Activated naive CD4-positive, alpha-beta T cell treated with anti-CD3 and anti-CD28 coated beads, Interleukin-2, amount 10 ng/mL, durations not matched to agents 7 days and 5 days (primary cell): ENCODE measurements at regions not wholly inside any gene's neighbourhood (a gene's known extent, or its start where the extent isn't known, plus 50 kb on each side); places are given as distances from the start of the nearest gene placed in this dataset.
"Not testable (repeated sequence)": the region's sequence is repeated elsewhere in the genome, so short reads cannot be mapped to it uniquely, and the experiment has no call there.

Experiments
- CTCF ChIA-PET: fragments of 350-600 bp; sonication (Branson Sonifier 250); formaldehyde crosslinking; loops from one replicate; lab custom pipeline; 2021; ENCODE audit warnings: antibody characterized with exemption; lab: Charles Lee
- DNase-seq: peaks from one replicate; pipeline ENCODE4 v3.0.0-alpha.2; 2020
- H3K27ac Mint-ChIP-seq: one replicate; pipeline ENCODE4 v1.8.0; 2021; ENCODE audit warnings: mild to moderate bottlenecking, moderate library complexity, mixed read lengths
- H3K27me3 Mint-ChIP-seq: one replicate; pipeline ENCODE4 v1.8.0; 2021; ENCODE audit warnings: mild to moderate bottlenecking, mixed read lengths
- H3K36me3 Mint-ChIP-seq: one replicate; pipeline ENCODE4 v1.8.0; 2021; ENCODE audit warnings: mixed read lengths
- H3K4me1 Mint-ChIP-seq: one replicate; pipeline ENCODE4 v1.8.0; 2021; ENCODE audit warnings: mixed read lengths
- H3K4me3 Mint-ChIP-seq: one replicate; pipeline ENCODE4 v1.8.0; 2021; ENCODE audit warnings: mild to moderate bottlenecking, moderate library complexity, mixed read lengths
- H3K9me3 Mint-ChIP-seq: one replicate; pipeline ENCODE4 v1.8.0; 2021; ENCODE audit warnings: mixed read lengths

DNA sequence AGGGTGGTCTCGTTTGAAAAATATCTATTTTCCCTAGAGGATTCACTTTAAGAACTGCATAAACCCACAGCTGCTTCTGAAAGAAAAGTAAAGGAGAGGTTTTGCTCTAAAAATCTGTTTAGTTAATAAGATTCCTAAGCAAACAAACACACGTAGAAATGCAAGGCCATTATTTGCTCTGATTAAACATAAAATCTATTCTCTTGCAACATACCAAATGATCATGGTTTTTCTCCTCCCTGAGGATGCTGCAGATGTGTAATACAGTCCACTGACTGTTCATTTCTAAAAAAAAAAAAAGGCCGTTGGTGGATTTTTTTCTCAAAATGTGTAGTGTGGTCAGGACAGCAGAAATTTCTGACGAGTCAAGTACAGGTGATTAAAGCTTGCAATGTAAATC lies 98.6 kb downstream of the BUB3 start:
- no peak overlapping the region for H3K27ac Mint-ChIP-seq

DNA sequence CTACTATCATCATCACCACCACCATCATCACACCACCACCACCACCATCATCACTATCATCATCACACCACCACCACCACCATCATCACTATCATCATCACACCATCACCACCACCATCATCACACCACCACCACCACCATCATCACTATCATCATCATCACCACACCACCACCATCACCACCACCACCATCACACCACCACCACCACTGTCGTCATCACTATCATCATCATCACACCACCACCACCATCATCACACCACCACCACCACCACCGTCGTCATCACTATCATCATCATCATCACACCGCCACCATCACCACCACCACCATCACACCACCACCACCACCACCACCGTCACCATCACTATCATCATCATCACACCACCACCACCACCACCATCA lies 100.1 kb downstream of the BUB3 start:
- H3K36me3 Mint-ChIP-seq, CTCF ChIA-PET, H3K9me3 Mint-ChIP-seq: not testable (repeated sequence)

More for the DNA sequence above, 98.6 kb downstream of the BUB3 start:
- CTCF ChIA-PET, result interaction anchor here (1.2 kb wide), 1 partner anchor 16 kb away, joined by 6 read pairs; no protein-coding TSS in a partner anchor
- H3K36me3 Mint-ChIP-seq, result no peaks in the 10 kb centered on the region
- peaks cover 6% of the 10 kb centered on the region for H3K27me3 Mint-ChIP-seq
- H3K4me1 Mint-ChIP-seq, result peaks cover 4% of the 10 kb centered on the region
- no peak for DNase-seq
- no peaks in the 10 kb centered on the region for H3K9me3 Mint-ChIP-seq
- no peak overlapping the region for H3K4me3 Mint-ChIP-seq

DNA sequence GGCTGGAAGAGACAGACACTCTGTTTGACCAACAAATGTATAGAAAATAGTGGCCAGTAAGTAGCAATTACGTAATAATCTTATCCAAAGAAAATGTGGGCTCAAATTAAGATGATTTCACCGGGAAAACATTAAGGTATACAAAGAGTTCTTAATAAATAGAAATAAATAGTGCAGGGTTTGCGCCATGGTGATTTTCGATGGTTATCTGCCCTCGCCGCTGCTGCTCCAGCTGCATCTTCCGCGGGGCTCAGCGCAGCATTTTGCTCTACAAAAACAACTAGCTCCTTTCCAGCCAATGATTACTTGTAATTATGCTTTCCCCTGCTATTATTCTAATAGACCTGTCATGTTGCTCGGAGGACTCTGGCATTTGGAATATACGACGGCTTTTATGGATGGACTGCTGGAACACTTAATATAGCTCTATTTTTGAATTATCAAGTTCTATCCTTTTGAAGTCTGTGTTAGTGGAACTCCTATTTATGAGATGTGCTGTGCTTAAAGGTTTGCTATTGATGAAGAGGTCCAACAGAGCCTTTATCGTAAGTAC lies 103.8 kb downstream of the BUB3 start:
- Mint-ChIP-seq H3K9me3 (no peaks in the 10 kb centered on the region), H3K36me3 (no peaks in the 10 kb centered on the region), H3K4me1 (no peaks in the 10 kb centered on the region), H3K27ac (no peak overlapping the region), H3K27me3 (peaks cover 8% of the 10 kb centered on the region), H3K4me3 (no peak overlapping the region)
- DNase-seq, result no peak
- CTCF ChIA-PET, result no interaction called here

More for the DNA sequence above, 100.1 kb downstream of the BUB3 start:
- H3K4me3 Mint-ChIP-seq, H3K27me3 Mint-ChIP-seq, H3K4me1 Mint-ChIP-seq, H3K27ac Mint-ChIP-seq, DNase-seq: not testable (repeated sequence)

DNA sequence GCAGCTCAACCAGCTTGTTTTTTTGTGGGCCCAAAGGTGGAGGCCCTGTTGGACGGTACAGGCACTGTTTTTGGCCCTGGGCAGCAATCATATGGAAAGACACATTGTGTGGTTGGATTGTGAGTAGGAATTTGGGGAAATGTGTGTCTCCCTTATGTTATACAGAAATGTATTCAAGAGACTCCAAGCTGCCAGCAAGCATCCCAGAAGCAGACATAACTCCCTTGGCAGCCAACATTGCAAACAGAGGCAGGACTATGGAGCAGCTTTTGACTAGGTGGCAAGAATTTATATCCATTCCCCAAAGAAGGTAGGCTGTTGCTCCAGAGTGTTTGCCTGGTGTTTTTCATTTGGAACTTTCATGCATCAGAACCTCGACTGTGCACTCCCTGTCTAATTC lies 104.9 kb downstream of the BUB3 start:
- peaks cover 8% of the 10 kb centered on the region for H3K27me3 Mint-ChIP-seq
- H3K4me3 Mint-ChIP-seq, result no peak overlapping the region
- CTCF ChIA-PET, result no interaction called here
- H3K4me1 Mint-ChIP-seq, result no peaks in the 10 kb centered on the region
- H3K27ac Mint-ChIP-seq, result no peak overlapping the region
- H3K9me3 Mint-ChIP-seq, result no peaks in the 10 kb centered on the region
- H3K36me3 Mint-ChIP-seq, result no peaks in the 10 kb centered on the region
- no peak for DNase-seq

DNA sequence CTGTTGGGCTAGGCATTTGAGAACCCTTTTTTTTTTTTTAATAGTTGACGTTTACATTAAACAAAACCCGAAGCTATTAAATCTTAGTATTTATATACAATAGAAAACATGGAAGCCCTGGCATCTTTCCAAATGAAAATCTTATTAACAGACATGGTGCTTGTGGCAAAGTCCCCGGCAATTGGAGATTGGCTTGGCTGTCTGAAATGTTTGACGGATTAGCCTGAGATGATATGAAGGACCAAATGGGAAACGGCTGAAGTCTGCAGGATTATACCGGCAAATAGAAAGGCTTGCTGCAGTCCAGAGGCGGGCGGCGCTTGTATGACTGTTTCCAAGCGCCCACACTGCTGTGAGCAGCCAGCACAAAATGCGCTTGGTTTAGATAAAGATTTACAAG lies 105.6 kb downstream of the BUB3 start:
- CTCF ChIA-PET, result no interaction called here
- H3K27ac Mint-ChIP-seq, result no peak overlapping the region

DNA sequence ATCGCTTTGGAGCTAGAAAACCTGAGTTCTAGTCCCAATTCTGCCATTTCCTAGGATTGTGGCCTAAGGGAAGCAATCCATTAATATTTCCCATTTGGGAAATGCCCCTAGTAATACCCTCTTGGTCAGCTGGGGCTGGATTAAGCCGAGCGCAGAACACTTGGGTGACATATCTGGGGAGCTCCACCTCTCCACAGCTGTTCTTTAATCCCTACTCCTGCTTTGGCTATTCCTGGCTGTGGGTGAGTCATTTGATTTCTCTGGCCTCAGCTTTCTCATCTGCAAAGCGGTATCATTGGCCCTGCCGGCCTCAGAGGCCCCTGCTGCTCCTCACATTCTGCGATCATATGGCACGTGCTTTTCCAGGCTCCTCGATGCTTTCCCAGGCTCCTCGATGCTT lies 108.3 kb downstream of the BUB3 start:
- H3K27me3 Mint-ChIP-seq, result peaks cover 8% of the 10 kb centered on the region
- H3K27ac Mint-ChIP-seq, result no peak overlapping the region
- DNase-seq, result no peak
- H3K4me3 Mint-ChIP-seq, result no peak overlapping the region
- no peaks in the 10 kb centered on the region for H3K4me1 Mint-ChIP-seq
- no peaks in the 10 kb centered on the region for H3K36me3 Mint-ChIP-seq
- no peaks in the 10 kb centered on the region for H3K9me3 Mint-ChIP-seq
- CTCF ChIA-PET, result interaction anchor here (1.1 kb wide), 1 partner anchor 10 kb away, joined by 3 read pairs; no protein-coding TSS in a partner anchor

More for the DNA sequence above, 105.6 kb downstream of the BUB3 start:
- Mint-ChIP-seq H3K9me3 (no peaks in the 10 kb centered on the region), H3K4me3 (no peak overlapping the region), H3K36me3 (no peaks in the 10 kb centered on the region), H3K27me3 (peaks cover 8% of the 10 kb centered on the region), H3K4me1 (no peaks in the 10 kb centered on the region)
- DNase-seq, result no peak

DNA sequence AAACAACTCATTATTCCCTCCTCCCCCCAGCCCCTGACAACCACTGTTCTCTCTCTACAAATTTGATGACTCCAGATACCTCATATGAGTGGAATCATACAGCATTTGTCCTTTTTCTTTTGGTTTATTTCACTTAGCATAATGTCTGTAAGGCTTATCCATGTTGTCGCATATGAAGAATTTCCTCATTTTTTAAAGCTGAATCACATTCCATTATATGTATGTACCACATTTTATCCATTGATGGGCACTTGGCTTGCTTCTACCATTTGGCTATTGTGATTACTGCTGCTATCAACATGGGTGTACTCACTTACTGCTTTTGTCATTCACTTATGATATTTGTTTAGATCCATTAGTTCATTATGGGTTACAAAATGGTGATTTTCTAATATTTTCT lies 112.8 kb downstream of the BUB3 start:
- Mint-ChIP-seq H3K27ac (no peak overlapping the region), H3K4me1 (peaks cover 4% of the 10 kb centered on the region), H3K27me3 (peaks cover under 1% of the 10 kb centered on the region), H3K4me3 (no peak overlapping the region), H3K9me3 (no peaks in the 10 kb centered on the region), H3K36me3 (no peaks in the 10 kb centered on the region)
- DNase-seq, result no peak
- CTCF ChIA-PET, result no interaction called here

DNA sequence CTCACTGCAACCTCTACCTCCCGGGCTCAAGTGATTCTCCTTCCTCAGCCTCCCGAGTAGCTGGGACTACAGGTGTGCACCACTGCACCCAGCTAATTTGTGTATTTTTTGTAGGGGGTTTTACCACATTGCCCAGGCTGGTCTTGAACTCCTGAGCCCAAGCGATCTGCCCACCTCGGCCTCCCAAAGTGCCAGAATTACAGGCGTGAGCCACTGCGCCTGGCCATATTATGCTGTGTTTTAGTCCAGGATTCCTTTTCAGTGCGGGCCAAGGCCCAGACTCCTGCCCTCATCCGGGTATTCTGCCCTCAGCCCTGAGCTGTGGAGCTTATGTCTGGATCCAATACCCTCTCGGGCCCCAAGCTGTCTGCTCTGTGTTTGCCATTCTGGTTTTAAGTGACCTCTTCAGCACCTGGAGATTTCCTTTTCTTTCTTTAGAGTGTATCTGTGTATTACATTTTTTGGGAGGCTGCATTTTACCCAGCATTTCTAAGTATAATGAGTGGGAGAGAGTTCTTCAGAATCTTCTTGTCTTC lies 114.9 kb downstream of the BUB3 start:
- H3K27ac Mint-ChIP-seq, result no peak overlapping the region
- H3K9me3 Mint-ChIP-seq, result no peaks in the 10 kb centered on the region
- CTCF ChIA-PET, result no interaction called here
- H3K4me1 Mint-ChIP-seq, result peaks cover 4% of the 10 kb centered on the region
- peaks cover 13% of the 10 kb centered on the region for H3K27me3 Mint-ChIP-seq
- no peak overlapping the region for H3K4me3 Mint-ChIP-seq
- H3K36me3 Mint-ChIP-seq, result no peaks in the 10 kb centered on the region
- DNase-seq, result no peak

DNA sequence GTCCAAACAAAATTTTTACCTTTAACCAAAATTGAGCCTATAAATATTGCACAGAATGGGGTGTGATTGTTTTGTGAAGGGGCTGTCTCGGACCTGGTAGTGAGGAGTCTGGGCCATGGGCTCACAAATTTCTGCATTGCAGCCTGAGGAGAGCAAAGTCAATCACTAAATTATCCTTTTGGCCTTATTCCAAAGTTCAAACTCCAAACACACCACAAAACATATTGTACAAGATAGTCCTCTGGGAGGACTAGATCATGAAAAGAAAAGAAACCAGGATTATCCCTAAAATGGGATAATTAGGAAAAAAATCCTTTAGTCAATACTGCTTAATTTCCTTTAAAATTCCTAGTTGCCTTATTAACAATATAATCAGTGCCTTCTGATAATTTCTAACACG lies 115.5 kb downstream of the BUB3 start:
- DNase-seq, result no peak
- peaks cover 4% of the 10 kb centered on the region for H3K4me1 Mint-ChIP-seq
- no peaks in the 10 kb centered on the region for H3K36me3 Mint-ChIP-seq
- H3K9me3 Mint-ChIP-seq, result no peaks in the 10 kb centered on the region
- CTCF ChIA-PET, result no interaction called here
- H3K27ac Mint-ChIP-seq, result no peak overlapping the region
- H3K4me3 Mint-ChIP-seq, result no peak overlapping the region
- H3K27me3 Mint-ChIP-seq, result peaks cover 19% of the 10 kb centered on the region

DNA sequence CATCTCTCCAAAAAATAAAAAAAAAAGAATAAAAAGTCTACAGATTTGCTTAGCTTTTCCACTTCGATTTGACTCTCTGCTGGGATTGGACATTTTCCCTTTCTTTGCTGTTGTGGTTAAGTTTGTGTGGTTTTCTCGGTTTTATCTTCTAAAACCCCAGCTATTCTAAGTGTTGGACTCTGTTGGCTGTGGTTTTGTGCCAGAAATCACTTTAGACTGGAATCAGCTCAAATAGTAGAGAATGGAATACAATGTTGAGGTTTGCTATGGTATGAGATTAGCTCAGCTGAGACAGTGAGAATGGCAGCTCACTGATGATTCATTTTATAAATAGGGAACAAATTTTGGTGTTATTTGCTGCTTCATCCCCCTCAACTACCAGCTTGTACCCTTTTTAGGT lies 116.0 kb downstream of the BUB3 start:
- Mint-ChIP-seq H3K9me3 (no peaks in the 10 kb centered on the region), H3K4me3 (no peak overlapping the region), H3K27ac (no peak overlapping the region), H3K27me3 (peaks cover 25% of the 10 kb centered on the region), H3K36me3 (no peaks in the 10 kb centered on the region), H3K4me1 (peaks cover 4% of the 10 kb centered on the region)
- DNase-seq, result no peak
- CTCF ChIA-PET, result interaction anchor here (0.6 kb wide), 1 partner anchor 962 kb away, joined by 3 read pairs; no protein-coding TSS in a partner anchor

DNA sequence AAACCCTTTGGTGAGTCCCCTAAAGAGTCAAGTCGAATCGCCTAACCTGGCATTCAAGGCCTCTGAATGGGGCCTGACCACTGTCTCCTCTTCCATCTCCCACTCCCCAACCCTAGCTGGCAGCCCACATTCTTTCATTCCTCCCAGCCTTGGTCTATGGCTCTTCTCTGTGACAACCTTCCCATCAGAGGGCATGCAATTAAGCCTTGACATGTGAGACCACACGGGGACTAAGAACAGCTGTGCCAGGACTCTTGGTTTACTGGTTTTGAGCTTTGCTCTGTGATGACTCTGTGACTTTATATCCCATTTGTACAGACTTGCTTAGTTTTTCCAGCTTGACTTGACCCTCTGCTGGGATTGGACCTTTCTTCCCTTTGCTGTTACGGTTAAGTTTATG lies 116.6 kb downstream of the BUB3 start:
- Mint-ChIP-seq H3K27ac (no peak overlapping the region), H3K4me1 (peaks cover 4% of the 10 kb centered on the region), H3K27me3 (peaks cover 31% of the 10 kb centered on the region), H3K9me3 (no peaks in the 10 kb centered on the region), H3K4me3 (no peak overlapping the region), H3K36me3 (no peaks in the 10 kb centered on the region)
- no peak for DNase-seq
- CTCF ChIA-PET, result no interaction called here

DNA sequence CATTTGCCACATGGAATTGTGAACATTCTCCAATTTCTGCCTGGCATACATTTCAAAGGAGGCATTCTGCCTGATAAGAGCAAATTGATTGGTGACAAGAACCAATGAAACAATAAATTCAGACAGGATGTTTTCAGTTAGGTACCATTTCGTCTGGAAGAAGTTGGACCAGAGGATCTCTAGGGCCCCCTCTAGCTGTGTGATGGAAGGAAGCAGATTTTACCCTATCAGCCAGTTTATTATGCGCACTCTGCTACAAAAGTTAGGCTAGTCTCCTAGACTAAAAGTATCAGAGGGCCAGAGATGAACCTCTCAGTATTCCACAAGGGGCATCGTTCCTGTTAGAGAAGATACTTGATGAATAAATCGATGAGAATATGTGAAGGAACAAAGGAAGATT lies 118.0 kb downstream of the BUB3 start:
- no peak for DNase-seq
- CTCF ChIA-PET, result interaction anchor here (1.2 to 1.4 kb wide), 2 partner anchors 9 to 127 kb away, joined by 3 read pairs; no protein-coding TSS in a partner anchor

DNA sequence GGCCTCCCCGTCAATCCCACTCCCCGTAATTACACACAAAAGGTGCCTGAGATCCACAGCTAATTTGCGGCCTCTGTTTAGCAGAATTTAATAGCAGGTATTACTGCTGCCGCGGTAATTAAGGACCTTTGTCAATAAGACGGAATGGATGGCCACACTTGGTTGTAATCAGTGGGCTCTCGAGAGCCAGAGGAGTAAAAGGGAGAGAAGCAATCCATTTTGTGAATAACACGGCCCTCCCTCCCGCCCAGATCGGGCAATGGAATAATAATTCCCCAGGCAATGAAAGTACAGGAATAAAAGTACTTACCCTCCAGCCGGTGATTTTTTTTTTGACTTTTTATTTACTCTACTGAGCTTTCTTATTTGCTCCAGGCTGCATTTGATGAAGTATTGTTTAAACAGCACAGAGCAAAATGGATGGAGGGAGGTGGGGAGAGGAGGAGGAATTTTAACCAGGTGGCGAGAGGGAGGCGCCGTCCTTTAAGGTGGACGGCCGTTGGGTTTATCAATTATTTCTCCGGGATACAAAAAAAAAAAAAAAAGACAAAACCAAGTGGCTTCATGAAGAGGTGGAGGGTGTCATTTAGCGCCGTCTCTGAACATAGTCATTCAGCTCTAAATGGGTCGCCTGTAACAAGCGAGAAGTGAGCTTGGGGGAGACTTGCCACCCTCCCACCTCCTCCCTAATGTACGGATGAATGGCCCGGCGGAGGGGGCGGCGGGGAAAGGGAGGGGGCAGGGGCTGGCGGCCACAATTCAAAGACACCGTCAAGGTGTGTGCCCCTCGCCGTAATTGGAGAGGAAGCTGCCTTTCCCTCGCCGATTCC lies 120.3 kb downstream of the BUB3 start:
- Mint-ChIP-seq H3K27ac (no peak overlapping the region), H3K9me3 (no peaks in the 10 kb centered on the region), H3K4me1 (peaks cover 4% of the 10 kb centered on the region), H3K27me3 (peaks cover 38% of the 10 kb centered on the region), H3K4me3 (no peak overlapping the region), H3K36me3 (no peaks in the 10 kb centered on the region)
- DNase-seq, result no peak
- CTCF ChIA-PET, result no interaction called here

More for the DNA sequence above, 118.0 kb downstream of the BUB3 start:
- Mint-ChIP-seq H3K4me3 (no peak overlapping the region), H3K4me1 (peaks cover 4% of the 10 kb centered on the region), H3K27ac (no peak overlapping the region), H3K27me3 (peaks cover 38% of the 10 kb centered on the region), H3K9me3 (no peaks in the 10 kb centered on the region), H3K36me3 (no peaks in the 10 kb centered on the region)

DNA sequence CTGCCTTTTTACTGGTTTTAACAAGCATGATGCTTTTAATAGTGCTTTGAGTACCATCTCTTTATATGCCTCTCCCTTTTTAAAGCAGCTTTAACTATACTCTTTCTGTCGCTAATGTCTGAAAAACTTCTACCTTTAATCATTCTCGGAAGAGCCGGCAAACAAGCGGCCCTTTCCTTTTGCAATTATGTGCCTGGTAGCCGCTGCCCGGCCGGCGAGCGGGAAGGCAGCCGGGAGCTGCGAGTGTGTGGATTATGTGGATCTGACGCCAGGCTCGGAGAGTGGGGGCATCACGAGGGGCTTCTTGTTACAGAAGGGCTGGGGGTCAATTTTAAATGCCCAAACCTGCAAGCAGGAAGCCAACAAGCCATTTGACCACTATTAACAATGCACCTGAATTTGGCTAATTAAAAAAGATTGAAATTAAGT lies 120.9 kb downstream of the BUB3 start:
- H3K36me3 Mint-ChIP-seq, result no peaks in the 10 kb centered on the region
- CTCF ChIA-PET, result no interaction called here
- H3K27me3 Mint-ChIP-seq, result peaks cover 38% of the 10 kb centered on the region
- H3K4me1 Mint-ChIP-seq, result peaks cover 3% of the 10 kb centered on the region
- DNase-seq, result no peak
- no peak overlapping the region for H3K4me3 Mint-ChIP-seq
- no peak overlapping the region for H3K27ac Mint-ChIP-seq
- no peaks in the 10 kb centered on the region for H3K9me3 Mint-ChIP-seq

DNA sequence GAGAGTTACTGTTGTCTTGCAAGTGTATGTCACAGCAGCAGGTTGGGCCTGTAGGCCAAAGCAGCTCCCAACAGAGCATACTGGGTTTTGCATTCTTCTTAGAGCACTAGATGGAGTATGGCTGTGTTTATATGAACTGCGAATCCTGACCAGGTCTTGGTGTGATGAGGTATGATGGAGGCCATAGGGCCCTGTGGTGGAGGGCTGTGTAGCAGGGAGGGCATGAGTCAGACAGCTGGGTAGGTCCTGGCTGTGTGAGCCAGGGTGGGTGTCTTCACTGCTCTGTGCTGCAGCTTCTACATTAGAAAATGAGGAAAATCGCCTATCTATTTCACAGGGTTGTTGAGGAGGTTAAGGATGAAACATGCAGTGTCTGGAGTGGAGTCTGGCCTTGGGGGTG lies 124.2 kb downstream of the BUB3 start:
- H3K27me3 Mint-ChIP-seq, result peaks cover 27% of the 10 kb centered on the region
- no peak for DNase-seq
- H3K9me3 Mint-ChIP-seq, result no peaks in the 10 kb centered on the region
- no peak overlapping the region for H3K27ac Mint-ChIP-seq
- H3K4me3 Mint-ChIP-seq, result no peak overlapping the region
- no peaks in the 10 kb centered on the region for H3K4me1 Mint-ChIP-seq
- H3K36me3 Mint-ChIP-seq, result no peaks in the 10 kb centered on the region
- CTCF ChIA-PET, result no interaction called here
